Liver (tissue), 7 donors: ENCODE measurements at regions not wholly inside any gene's neighbourhood (a gene's known extent, or its start where the extent isn't known, plus 50 kb on each side); places are given as distances from the start of the nearest gene placed in this dataset.

Experiments used
- DNase-seq: peaks from one replicate; pipeline ENCODE4 v3.0.0-alpha.2; 2017; ENCODE audit warnings: low spot score
- H3K27ac ChIP-seq, 2 donors: one replicate each; pipeline ENCODE4 v1.7.0; 2013; ENCODE audit warnings: inconsistent platforms in 2 of 2, low read length in 2 of 2, control low read depth in 1 of 2, low read depth in 1 of 2, mild to moderate bottlenecking in 1 of 2
- H3K27me3 ChIP-seq, 4 donors: one replicate each; pipeline versions ENCODE4 v1.6.1 to v1.7.0; 2013; ENCODE audit warnings: low read length in 3 of 4, inconsistent platforms in 1 of 4, mild to moderate bottlenecking in 1 of 4, moderate library complexity in 1 of 4; ENCODE audit not compliant: control insufficient read depth in 4 of 4, insufficient read depth in 4 of 4
- H3K36me3 ChIP-seq, 4 donors: one replicate each; pipeline versions ENCODE4 v1.6.1 to v1.7.0; 2013; ENCODE audit warnings: low read length in 3 of 4, mild to moderate bottlenecking in 3 of 4, low read depth in 1 of 4, moderate library complexity in 1 of 4; ENCODE audit not compliant: control insufficient read depth in 4 of 4, insufficient read depth in 3 of 4
- H3K4me1 ChIP-seq, 4 donors: one replicate each; pipeline versions ENCODE4 v1.6.1 to v1.7.0; 2013; ENCODE audit warnings: low read length in 3 of 4, mild to moderate bottlenecking in 3 of 4, moderate library complexity in 1 of 4; ENCODE audit not compliant: control insufficient read depth in 4 of 4, insufficient read depth in 4 of 4
- H3K4me3 ChIP-seq, 3 donors: one replicate each; pipeline versions ENCODE4 v1.6.1 to v1.7.0; 2013; ENCODE audit warnings: low read length in 3 of 3, control low read depth in 1 of 3, low read depth in 1 of 3, mild to moderate bottlenecking in 1 of 3
- H3K9ac ChIP-seq, 2 donors: one replicate each; pipeline ENCODE4 v1.7.0; 2013; ENCODE audit warnings: low read length in 2 of 2, mild to moderate bottlenecking in 2 of 2, moderate library complexity in 2 of 2, control low read depth in 1 of 2, low read depth in 1 of 2
- H3K9me3 ChIP-seq, 4 donors: one replicate each; pipeline versions ENCODE4 v1.6.1 to v1.7.0; 2013; ENCODE audit warnings: low read length in 3 of 4; ENCODE audit not compliant: control insufficient read depth in 4 of 4
- EGR1 ChIP-seq, 2 donors: IDR thresholded peaks; 2 replicates each; pipeline ENCODE4 v1.6.1; 2016 to 2018; ENCODE audit warnings: antibody characterized with exemption in 2 of 2, low read depth in 2 of 2
- FOXA1 ChIP-seq: IDR thresholded peaks from 2 replicates; pipeline ENCODE4 v1.6.1; 2016; ENCODE audit warnings: antibody characterized with exemption
- FOXA2 ChIP-seq: IDR thresholded peaks from 2 replicates; pipeline ENCODE4 v1.6.1; 2016; ENCODE audit warnings: antibody characterized with exemption
- GABPA ChIP-seq, 2 donors: IDR thresholded peaks in 1 of 2; conservative IDR thresholded peaks in 1 of 2; 2 replicates each; pipeline ENCODE4 v1.6.1; 2016; ENCODE audit warnings: antibody characterized with exemption in 2 of 2, mild to moderate bottlenecking in 1 of 2, moderate library complexity in 1 of 2
- HNF4A ChIP-seq, 2 donors: conservative IDR thresholded peaks; 2 replicates each; pipeline ENCODE4 v1.6.1; 2016; ENCODE audit warnings: antibody characterized with exemption in 2 of 2, mild to moderate bottlenecking in 2 of 2
- HNF4G ChIP-seq: IDR thresholded peaks from 2 replicates; pipeline ENCODE4 v1.6.1; 2016; ENCODE audit warnings: antibody characterized with exemption
- JUND ChIP-seq, 2 donors: IDR thresholded peaks; 2 replicates each; pipeline ENCODE4 v1.6.1; 2016; ENCODE audit warnings: antibody characterized with exemption in 2 of 2
- RAD21 ChIP-seq, 2 donors: IDR thresholded peaks; 2 replicates each; pipeline ENCODE4 v1.6.1; 2016; ENCODE audit warnings: antibody characterized with exemption in 2 of 2, mild to moderate bottlenecking in 2 of 2
- RXRA ChIP-seq, 2 donors: IDR thresholded peaks; 2 replicates each; pipeline ENCODE4 v1.6.1; 2017 to 2018; ENCODE audit warnings: antibody characterized with exemption in 2 of 2, mild to moderate bottlenecking in 1 of 2
- SP1 ChIP-seq: IDR thresholded peaks from 2 replicates; pipeline ENCODE4 v1.6.1; 2018; ENCODE audit warnings: antibody characterized with exemption, mild to moderate bottlenecking
- TAF1 ChIP-seq: conservative IDR thresholded peaks from 2 replicates; pipeline ENCODE4 v1.6.1; 2016; ENCODE audit warnings: antibody characterized with exemption, mild to moderate bottlenecking
- YY1 ChIP-seq: IDR thresholded peaks from 2 replicates; pipeline ENCODE4 v1.6.1; 2016; ENCODE audit warnings: antibody characterized with exemption, mild to moderate bottlenecking
- WGBS: extraction: QIAGEN DNeasy Blood & Tissue Kit; methylation state at CpG from one replicate; pipeline ENCODE4 v1.1.7; 2013; 5-methylcytosine and 5-hydroxymethylcytosine counted together
- TF ChIP-seq, protein P1 (sequence below): IDR thresholded peaks from 2 replicates; pipeline ENCODE4 v1.6.1; 2016; ENCODE audit warnings: antibody characterized with exemption, mild to moderate bottlenecking
- TF ChIP-seq, protein P2 (sequence below): IDR thresholded peaks from 2 replicates; pipeline ENCODE4 v1.6.1; 2016; ENCODE audit warnings: antibody characterized with exemption
- TF ChIP-seq, protein P3 (sequence below): IDR thresholded peaks from 2 replicates; pipeline ENCODE4 v1.6.1; 2016; ENCODE audit warnings: antibody characterized with exemption
- TF ChIP-seq, protein P4 (sequence below): IDR thresholded peaks from 2 replicates; pipeline ENCODE4 v1.6.1; 2016; ENCODE audit warnings: antibody characterized with exemption
- donor health status: healthy.
- donor health status: healthy.
- donor health status: healthy.
- donor health status: healthy.

DNA sequence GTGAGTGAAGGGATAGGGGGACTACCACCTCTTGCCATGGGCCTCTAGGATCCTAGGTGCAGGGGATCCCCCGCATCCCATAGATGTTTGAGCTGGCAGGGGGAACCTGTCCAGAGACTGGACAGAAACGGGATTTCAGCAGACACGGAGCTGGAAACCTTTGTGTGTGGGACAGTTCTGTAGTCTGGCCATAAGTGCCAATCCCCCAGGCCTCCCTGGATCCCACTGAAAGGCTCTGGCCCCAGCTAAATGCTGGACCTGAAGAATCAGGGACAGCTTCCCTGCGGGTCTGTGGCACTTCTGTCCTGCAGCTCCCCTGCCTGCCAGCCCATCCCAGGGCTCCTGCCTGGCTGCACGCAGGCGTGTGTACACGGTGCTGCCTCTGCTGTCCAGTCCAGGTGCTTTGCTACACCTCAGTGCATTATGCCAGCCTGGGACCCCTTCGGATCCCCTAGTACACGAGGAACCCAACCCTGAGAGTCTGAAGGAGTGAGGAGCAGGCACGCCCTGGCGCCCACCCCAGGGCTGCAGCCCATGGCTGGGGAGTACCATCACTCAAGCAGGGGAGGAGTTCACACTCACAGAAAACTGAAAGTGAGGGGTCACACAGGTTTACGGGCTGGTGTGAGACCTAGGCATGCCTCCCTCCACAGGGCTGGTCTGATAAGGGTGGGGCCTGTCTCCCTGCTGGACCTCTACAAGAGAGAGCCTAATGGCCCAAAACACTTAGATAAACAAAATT is 703.0 kb downstream of the ARAP2 start:
- Histone ChIP-seq H3K9me3 (no peaks in the 10 kb centered on the region), H3K27me3 (peaks cover 0 to 4% (median 0%) of the 10 kb centered on the region in 4 donors), H3K27ac (no peak overlapping the region), H3K9ac (no peak overlapping the region), H3K4me1 (no peaks in the 10 kb centered on the region), H3K36me3 (no peaks in the 10 kb centered on the region), H3K4me3 (no peak overlapping the region)
- WGBS, result 74% methylated on average over 12 of the region's 12 CpGs
- DNase-seq, result no peak
- TF ChIP-seq HNF4G (no peak), HNF4A (conservative IDR thresholded peaks at IDR 0.05) (no peak), TAF1 (no peak), SP1 (no peak), GABPA (IDR thresholded peaks at IDR 0.05 in 1 of 2, conservative IDR thresholded peaks at IDR 0.05 in 1 of 2) (no peak), RAD21 (IDR thresholded peaks at IDR 0.05) (no peak), EGR1 (IDR thresholded peaks at IDR 0.05; ENCODE audit: low read depth in 2 of 2) (no peak), FOXA1 (no peak), JUND (IDR thresholded peaks at IDR 0.05) (no peak), RXRA (IDR thresholded peaks at IDR 0.05) (no peak)
- TF ChIP-seq, protein P1, sequence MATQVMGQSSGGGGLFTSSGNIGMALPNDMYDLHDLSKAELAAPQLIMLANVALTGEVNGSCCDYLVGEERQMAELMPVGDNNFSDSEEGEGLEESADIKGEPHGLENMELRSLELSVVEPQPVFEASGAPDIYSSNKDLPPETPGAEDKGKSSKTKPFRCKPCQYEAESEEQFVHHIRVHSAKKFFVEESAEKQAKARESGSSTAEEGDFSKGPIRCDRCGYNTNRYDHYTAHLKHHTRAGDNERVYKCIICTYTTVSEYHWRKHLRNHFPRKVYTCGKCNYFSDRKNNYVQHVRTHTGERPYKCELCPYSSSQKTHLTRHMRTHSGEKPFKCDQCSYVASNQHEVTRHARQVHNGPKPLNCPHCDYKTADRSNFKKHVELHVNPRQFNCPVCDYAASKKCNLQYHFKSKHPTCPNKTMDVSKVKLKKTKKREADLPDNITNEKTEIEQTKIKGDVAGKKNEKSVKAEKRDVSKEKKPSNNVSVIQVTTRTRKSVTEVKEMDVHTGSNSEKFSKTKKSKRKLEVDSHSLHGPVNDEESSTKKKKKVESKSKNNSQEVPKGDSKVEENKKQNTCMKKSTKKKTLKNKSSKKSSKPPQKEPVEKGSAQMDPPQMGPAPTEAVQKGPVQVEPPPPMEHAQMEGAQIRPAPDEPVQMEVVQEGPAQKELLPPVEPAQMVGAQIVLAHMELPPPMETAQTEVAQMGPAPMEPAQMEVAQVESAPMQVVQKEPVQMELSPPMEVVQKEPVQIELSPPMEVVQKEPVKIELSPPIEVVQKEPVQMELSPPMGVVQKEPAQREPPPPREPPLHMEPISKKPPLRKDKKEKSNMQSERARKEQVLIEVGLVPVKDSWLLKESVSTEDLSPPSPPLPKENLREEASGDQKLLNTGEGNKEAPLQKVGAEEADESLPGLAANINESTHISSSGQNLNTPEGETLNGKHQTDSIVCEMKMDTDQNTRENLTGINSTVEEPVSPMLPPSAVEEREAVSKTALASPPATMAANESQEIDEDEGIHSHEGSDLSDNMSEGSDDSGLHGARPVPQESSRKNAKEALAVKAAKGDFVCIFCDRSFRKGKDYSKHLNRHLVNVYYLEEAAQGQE, result no peak
- TF ChIP-seq, protein P2, sequence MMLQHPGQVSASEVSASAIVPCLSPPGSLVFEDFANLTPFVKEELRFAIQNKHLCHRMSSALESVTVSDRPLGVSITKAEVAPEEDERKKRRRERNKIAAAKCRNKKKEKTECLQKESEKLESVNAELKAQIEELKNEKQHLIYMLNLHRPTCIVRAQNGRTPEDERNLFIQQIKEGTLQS, result no peak
- TF ChIP-seq, protein P3, sequence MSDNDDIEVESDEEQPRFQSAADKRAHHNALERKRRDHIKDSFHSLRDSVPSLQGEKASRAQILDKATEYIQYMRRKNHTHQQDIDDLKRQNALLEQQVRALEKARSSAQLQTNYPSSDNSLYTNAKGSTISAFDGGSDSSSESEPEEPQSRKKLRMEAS, result no peak

DNA sequence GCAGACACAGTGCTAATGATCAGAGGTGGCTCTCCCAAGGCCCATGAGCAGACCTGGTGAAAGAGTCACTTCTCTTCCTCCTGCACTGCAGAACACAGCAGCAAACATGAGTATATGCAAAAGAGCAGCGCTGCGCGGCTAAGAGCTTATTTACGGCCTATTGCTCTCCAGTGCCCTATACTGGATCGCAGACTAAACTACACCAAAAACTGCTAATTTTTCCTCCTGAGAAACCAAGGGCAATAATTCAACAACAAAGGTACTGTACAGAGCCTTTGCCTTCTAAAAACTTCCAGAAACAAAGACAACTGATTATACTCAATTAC is 702.5 kb downstream of the ARAP2 start:
- TF ChIP-seq RXRA (IDR thresholded peaks at IDR 0.05) (no peak), TAF1 (no peak)
- no peaks in the 10 kb centered on the region for H3K9me3 ChIP-seq
- H3K4me1 ChIP-seq, result no peaks in the 10 kb centered on the region
- DNase-seq, result no peak
- 78% methylated on average over 5 of the region's 5 CpGs for whole genome bisulfite sequencing
- H3K36me3 ChIP-seq, result no peaks in the 10 kb centered on the region
- no peak overlapping the region for H3K9ac ChIP-seq
- no peak overlapping the region for H3K27ac ChIP-seq
- H3K27me3 ChIP-seq, result peaks cover 0 to 4% (median 0%) of the 10 kb centered on the region in 4 donors
- no peak overlapping the region for H3K4me3 ChIP-seq

DNA sequence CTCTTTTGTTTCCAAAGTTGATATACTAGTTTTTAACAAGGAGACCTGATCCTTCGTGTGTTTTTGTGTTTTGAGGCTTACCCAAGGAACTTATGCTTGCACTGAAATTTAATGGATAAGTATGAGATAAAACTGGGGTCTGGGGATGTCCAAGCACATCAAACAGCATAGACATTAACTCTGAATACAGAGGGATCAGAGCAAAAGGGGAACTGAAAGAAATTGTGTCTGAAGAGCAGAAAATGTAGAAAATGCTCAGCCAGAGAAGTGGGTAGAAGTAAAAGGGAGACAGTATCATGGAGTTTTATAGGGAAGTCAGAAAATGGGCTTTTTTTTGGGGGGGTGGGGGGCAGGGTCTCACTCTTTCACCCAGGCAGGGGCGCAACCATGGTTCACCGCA is 695.4 kb downstream of the ARAP2 start:
- 81% methylated on average over 3 of the region's 3 CpGs for WGBS
- TF ChIP-seq GABPA (IDR thresholded peaks at IDR 0.05 in 1 of 2, conservative IDR thresholded peaks at IDR 0.05 in 1 of 2) (no peak), TAF1 (no peak), HNF4G (no peak), HNF4A (conservative IDR thresholded peaks at IDR 0.05) (no peak), FOXA2 (no peak), YY1 (no peak)
- TF ChIP-seq, protein P4, sequence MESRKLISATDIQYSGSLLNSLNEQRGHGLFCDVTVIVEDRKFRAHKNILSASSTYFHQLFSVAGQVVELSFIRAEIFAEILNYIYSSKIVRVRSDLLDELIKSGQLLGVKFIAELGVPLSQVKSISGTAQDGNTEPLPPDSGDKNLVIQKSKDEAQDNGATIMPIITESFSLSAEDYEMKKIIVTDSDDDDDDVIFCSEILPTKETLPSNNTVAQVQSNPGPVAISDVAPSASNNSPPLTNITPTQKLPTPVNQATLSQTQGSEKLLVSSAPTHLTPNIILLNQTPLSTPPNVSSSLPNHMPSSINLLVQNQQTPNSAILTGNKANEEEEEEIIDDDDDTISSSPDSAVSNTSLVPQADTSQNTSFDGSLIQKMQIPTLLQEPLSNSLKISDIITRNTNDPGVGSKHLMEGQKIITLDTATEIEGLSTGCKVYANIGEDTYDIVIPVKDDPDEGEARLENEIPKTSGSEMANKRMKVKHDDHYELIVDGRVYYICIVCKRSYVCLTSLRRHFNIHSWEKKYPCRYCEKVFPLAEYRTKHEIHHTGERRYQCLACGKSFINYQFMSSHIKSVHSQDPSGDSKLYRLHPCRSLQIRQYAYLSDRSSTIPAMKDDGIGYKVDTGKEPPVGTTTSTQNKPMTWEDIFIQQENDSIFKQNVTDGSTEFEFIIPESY, result no peak
- TF ChIP-seq, protein P1, result no peak
- TF ChIP-seq, protein P3, result no peak

More for the DNA sequence above, 695.4 kb downstream of the ARAP2 start:
- no peak for DNase-seq
- no peak overlapping the region for H3K9ac ChIP-seq
- no peaks in the 10 kb centered on the region for H3K9me3 ChIP-seq
- no peaks in the 10 kb centered on the region for H3K36me3 ChIP-seq
- no peak overlapping the region for H3K27ac ChIP-seq
- no peak overlapping the region for H3K4me3 ChIP-seq
- H3K4me1 ChIP-seq, result no peaks in the 10 kb centered on the region
- peaks cover 0 to under 1% (median 0%) of the 10 kb centered on the region in 4 donors for H3K27me3 ChIP-seq
